NCI-H526 treated with DMSO at 0.1 percent for 48 hours (cell line): ENCODE measurements at regions not wholly inside any gene's neighbourhood (a gene's known extent, or its start where the extent isn't known, plus 50 kb on each side); places are given as distances from the start of the nearest gene placed in this dataset.
"Not testable (repeated sequence)": the region's sequence is repeated elsewhere in the genome, so short reads cannot be mapped to it uniquely, and the experiment has no call there.

ENCODE experiments used
- DNase-seq: peaks from one replicate; lab custom pipeline; 2025; lab: John Stamatoyannopoulos, UW

DNA sequence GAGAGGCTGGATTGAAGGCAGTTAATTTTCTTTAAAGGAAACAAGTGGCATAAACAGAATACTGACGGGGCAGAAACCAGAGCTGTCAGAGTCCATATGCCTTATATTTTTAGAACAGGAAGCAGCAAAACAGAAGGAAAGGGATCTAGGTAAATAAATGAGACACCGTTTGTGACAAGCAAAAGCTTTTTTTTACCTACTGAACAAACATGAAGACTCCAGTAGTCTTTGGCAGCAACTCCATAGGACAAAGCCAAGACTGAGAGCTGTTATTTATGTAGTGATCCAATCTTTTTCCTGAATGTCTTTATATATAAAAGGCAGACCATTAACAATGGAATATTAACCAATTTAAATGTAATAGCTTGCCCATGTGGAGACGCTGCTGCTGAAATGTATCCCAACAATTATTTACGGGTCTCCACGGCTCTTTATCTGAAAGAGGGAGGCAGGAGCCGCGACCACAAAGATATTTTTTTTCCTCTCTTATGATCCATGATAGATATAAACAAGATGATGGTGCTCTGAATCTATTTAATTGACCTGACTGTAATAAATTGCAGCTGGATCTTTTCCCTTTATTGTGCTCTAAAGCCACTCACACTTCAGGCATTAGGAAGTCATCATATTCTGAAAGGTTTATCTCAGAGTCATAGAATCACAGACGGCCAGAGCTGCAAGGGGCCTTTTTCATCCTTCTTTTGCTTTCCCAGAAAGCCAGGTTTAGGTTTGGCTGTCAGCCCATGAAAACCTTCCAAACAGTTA lies 687.8 kb downstream of the EFNB2 start:
- no peak for DNase-seq

- no peak for DNase-seq
Observed at GRCh38 chr13:105846923-105847322, 688.5 kb downstream of the EFNB2 start.

DNA sequence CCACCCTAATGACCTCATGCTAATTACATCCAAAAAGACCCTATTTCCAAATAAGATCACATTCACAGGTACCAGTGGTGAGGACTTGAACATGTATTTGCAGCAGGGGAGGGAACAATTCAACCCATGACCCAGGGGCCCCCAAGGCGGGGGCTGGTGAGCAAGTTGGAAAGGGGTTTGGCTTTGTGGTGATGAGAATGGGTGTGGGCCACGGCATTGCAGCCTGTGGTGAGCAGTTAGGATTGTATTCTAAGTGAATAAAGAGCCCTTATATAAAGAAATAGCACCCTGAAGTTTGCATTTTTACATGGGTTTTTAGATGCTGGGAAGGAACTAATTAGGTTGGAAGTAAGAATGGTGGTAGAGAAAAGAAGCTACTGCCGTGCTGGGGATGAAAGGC lies 694.2 kb downstream of the EFNB2 start:
- no peak for DNase-seq

GRCh38 chr13:105838231-105838630 lies 697.2 kb downstream of the EFNB2 start:
- DNase-seq = no peak

DNA sequence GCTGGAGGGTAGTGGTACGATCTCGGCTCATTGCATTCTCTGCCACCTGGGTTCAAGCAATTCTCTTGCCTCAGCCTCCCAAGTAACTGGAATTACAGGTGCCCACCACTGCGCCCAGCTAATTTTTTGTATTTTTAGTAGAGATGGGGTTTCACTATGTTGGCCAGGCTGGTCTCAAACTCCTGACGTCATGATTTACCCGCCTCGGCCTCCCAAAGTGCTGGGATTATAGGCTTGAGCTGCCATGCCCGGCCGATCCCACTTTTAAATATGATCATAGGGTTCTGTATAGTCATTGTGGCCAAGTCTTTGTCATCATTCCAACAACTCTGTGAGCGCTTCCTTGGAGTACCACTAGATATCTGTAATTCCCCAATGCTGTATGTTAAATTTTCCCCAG lies 698.2 kb downstream of the EFNB2 start:
- not testable (repeated sequence) for DNase-seq

GRCh38 chr13:105830821-105831220 lies 704.6 kb downstream of the EFNB2 start:
- no peak for DNase-seq

DNA sequence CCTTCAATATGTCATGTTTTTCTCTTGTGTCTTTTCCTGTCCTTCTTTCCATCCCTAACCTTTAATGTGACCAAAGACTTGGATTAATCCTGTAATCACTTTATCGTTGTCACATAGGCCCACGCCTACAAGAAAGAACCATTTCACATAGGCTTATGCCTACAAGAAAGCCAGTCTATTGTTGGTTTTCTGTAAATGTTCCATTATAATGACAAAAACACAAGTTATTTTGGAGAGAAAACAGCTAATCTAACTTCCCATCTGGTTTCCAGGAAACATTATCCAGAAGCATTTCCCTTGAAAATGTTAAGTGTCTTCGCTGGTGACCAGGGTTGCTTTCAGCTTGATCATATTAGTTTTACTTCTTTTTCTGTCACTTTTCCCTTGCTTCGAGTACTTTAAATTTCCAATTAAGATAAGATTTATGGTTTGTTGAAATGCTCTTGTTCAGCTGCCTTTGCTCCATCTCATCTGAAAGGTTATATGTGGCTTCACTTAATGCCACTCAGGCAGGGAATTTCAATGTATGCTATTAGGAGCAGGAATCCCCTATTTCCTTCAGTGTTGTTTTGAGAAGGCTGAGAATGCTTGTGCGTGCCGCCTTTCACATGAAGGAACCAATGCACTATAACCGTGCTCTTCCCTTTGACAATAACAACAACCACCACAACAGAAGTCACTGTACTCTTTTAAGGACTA lies 708.2 kb downstream of the EFNB2 start:
- DNase-seq = no peak

- DNase-seq = no peak
Observed at GRCh38 chr13:105825071-105825470, 710.4 kb downstream of the EFNB2 start.

DNA sequence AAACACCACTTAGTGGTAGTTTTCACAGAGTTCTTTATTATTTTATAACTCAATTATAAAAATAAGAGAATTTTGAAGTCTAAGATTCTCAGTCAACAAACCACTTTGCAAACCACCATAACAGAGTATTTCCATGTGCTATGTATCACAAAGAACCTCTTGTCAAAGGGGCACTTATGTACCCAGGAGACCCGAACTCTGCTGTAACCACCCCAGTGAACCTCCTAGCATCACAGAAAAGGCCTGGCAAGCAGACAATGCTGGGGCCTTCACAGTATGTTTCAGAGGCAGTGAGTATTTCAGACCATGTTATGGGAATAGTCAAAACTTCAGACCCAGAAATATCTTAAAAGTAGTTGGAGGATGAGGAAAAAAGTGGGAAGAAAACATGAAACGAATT lies 714.1 kb downstream of the EFNB2 start:
- DNase-seq = no peak

DNA sequence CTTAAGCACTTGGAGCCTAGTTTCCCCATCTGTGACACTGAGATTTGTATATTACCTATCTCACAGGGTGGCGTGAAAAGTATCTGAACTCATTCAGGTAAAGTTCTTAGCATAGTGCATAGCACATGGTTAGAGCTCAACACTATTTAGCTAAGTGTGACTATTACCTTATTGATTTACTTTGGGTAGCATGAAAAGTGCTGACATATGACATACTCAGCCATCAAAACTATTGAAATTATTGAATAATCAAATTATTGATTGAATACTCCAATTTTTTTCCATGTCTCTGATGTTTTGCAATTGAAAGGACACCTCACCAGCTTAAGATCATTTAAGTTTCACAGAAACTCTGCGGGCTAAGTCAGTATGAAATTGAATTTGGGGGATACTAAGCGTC lies 715.0 kb downstream of the EFNB2 start:
- no peak for DNase-seq

GRCh38 chr13:105817498-105817897 lies 718.0 kb downstream of the EFNB2 start:
- DNase-seq = no peak

- peak; percentile 62 for DNase-seq
Observed at GRCh38 chr13:105816994-105817393, 718.5 kb downstream of the EFNB2 start.

GRCh38 chr13:105814902-105815250 lies 720.6 kb downstream of the EFNB2 start:
- DNase-seq = no peak

GRCh38 chr13:105814219-105814901 lies 721.1 kb downstream of the EFNB2 start:
- DNase-seq = no peak

GRCh38 chr13:105806628-105806920 lies 728.9 kb downstream of the EFNB2 start:
- no peak for DNase-seq

GRCh38 chr13:105805892-105806627 lies 729.4 kb downstream of the EFNB2 start:
- no peak for DNase-seq

- DNase-seq = no peak
Observed at GRCh38 chr13:105804561-105805190, 730.8 kb downstream of the EFNB2 start.

DNA sequence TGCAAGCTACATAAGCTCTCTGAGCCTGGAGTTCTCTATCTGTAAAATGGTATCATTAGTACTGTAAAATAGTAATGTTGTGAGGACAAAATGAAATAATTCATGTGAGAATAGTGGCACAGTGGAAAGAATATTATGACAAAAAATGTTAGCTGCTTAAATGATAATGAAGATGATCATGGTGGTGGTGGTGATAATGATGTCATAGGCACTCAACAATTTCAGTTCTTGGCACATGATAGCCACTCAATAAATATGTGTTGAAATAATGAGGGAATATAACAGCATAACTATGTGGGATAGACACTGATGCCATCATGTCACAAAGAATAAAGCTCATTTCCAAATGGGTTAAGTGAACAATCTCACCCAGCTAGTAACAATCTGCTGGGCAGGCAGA lies 736.3 kb downstream of the EFNB2 start:
- DNase-seq = no peak

GRCh38 chr13:105798541-105798940 lies 736.9 kb downstream of the EFNB2 start:
- no peak for DNase-seq

DNA sequence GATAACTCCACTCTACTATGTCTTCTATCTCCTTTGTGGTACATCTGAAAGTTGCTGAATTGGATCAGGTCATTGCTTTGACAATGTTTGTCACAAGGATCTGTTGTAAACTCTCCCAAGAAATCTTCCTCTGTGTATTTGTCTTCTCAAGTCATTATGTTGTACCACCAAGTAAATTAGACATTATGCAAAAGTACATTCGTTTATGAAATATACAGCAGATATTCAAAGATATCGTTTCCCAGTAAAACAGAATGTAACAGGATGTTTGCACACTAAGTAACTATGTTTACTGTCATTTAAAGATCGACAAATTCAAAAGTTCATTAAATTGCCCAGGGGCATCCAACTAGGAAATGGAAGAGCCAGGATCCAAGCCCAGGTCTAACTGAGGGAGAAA lies 739.4 kb downstream of the EFNB2 start:
- DNase-seq = no peak

DNA sequence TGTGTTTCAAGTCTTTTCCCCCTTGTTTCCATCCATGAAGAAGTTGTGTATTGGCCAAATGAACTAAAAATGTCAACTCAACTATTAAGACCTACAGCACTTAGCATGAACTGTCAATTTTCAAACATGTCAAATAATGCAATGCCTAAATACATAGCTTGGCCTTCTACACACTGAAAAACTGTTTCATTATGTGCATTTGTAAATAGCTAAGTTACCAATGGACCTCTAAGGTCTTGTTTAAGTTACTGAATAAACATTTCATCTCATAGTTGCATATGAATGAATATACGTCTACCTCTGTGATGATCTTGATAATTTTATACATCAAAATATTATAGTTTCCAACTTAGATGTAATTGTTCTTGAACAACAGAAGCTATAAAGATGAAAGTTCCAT lies 744.5 kb downstream of the EFNB2 start:
- no peak for DNase-seq

- no peak for DNase-seq
Observed at GRCh38 chr13:105788530-105788929, 746.9 kb downstream of the EFNB2 start.
